Thoracic aorta (tissue), 2 donors: ENCODE measurements at regions not wholly inside any gene's neighbourhood (a gene's known extent, or its start where the extent isn't known, plus 50 kb on each side); places are given as distances from the start of the nearest gene placed in this dataset.

Experiments used
- ATAC-seq: fragments of 150-250 bp; one replicate; pipeline ENCODE4 v1.8.0; 2017; ENCODE audit warnings: low read depth; ENCODE audit not compliant: insufficient number of reproducible peaks, low FRiP score
- DNase-seq: peaks from one replicate; pipeline ENCODE4 v3.0.0-alpha.2; 2020; ENCODE audit warnings: low spot score
- H3K27ac ChIP-seq, 2 donors: fragments of 200-600 bp; sonication (generic); 1 replicate in 1 of 2; 2 replicates in 1 of 2; pipeline ENCODE4 v1.5.1; 2016; ENCODE audit warnings: mild to moderate bottlenecking in 2 of 2, moderate library complexity in 2 of 2
- H3K27me3 ChIP-seq: fragments of 200-600 bp; sonication (generic); replicated peaks from 2 replicates; pipeline ENCODE4 v1.6.0; 2016; ENCODE audit warnings: mild to moderate bottlenecking; ENCODE audit not compliant: insufficient read depth
- H3K36me3 ChIP-seq: fragments of 200-600 bp; sonication (generic); one replicate; pipeline ENCODE4 v1.5.1; 2016
- H3K4me1 ChIP-seq, 2 donors: fragments of 200-600 bp; sonication (generic); 1 replicate in 1 of 2; 2 replicates in 1 of 2; pipeline versions ENCODE4 v1.5.1 to v1.6.0; 2016; ENCODE audit warnings: low read depth in 2 of 2, mild to moderate bottlenecking in 1 of 2; ENCODE audit not compliant: control insufficient read depth in 1 of 2
- H3K4me3 ChIP-seq: fragments of 200-600 bp; sonication (generic); 2 replicates; pipeline ENCODE4 v1.5.1; 2016; ENCODE audit warnings: mild to moderate bottlenecking
- H3K9me3 ChIP-seq: fragments of 200-600 bp; sonication (generic); 2 replicates; pipeline ENCODE4 v1.5.1; 2016
- CTCF ChIP-seq: fragments of 200-600 bp; sonication (generic); IDR thresholded peaks from one replicate; pipeline ENCODE4 v1.5.1; 2019; ENCODE audit warnings: antibody characterized with exemption

- Histone ChIP-seq H3K4me3 (no peak overlapping the region), H3K9me3 (no peaks in the 10 kb centered on the region), H3K4me1 (no peaks in the 10 kb centered on the region), H3K27ac (no peak overlapping the region), H3K36me3 (no peaks in the 10 kb centered on the region), H3K27me3 (no peaks in the 10 kb centered on the region)
- DNase-seq (no peak), ATAC-seq (no peak)
- TF ChIP-seq CTCF: no peak
These were observed 747.1 kb downstream of the CDH8 start for GRCh38 chr16:61289141-61289540.

- TF ChIP-seq CTCF: no peak
- ATAC-seq: no peak
- DNase-seq: no peak
- H3K9me3 ChIP-seq: no peaks in the 10 kb centered on the region
- H3K27ac ChIP-seq: no peak overlapping the region
- no peaks in the 10 kb centered on the region for H3K27me3 ChIP-seq
- H3K4me1 ChIP-seq: no peaks in the 10 kb centered on the region
- no peaks in the 10 kb centered on the region for H3K36me3 ChIP-seq
- no peak overlapping the region for H3K4me3 ChIP-seq
These were observed 758.4 kb downstream of the CDH8 start for GRCh38 chr16:61277849-61278248.

GRCh38 chr16:61274211-61274610 is 762.0 kb downstream of the CDH8 start:
- Histone ChIP-seq H3K4me3 (no peak overlapping the region), H3K27ac (no peak overlapping the region), H3K9me3 (no peaks in the 10 kb centered on the region), H3K36me3 (no peaks in the 10 kb centered on the region), H3K27me3 (no peaks in the 10 kb centered on the region), H3K4me1 (no peaks in the 10 kb centered on the region)
- TF ChIP-seq CTCF: no peak
- DNase-seq (no peak), ATAC-seq (no peak)

- Histone ChIP-seq H3K4me3 (no peak overlapping the region), H3K4me1 (no peaks in the 10 kb centered on the region), H3K27ac (no peak overlapping the region), H3K27me3 (no peaks in the 10 kb centered on the region), H3K9me3 (no peaks in the 10 kb centered on the region), H3K36me3 (no peaks in the 10 kb centered on the region)
- no peak for TF ChIP-seq CTCF
- ATAC-seq: no peak
- DNase-seq: no peak
These were observed 765.5 kb downstream of the CDH8 start for GRCh38 chr16:61270726-61271125.

GRCh38 chr16:61263400-61263799 is 772.8 kb downstream of the CDH8 start:
- Histone ChIP-seq H3K9me3 (no peaks in the 10 kb centered on the region), H3K36me3 (no peaks in the 10 kb centered on the region), H3K27me3 (no peaks in the 10 kb centered on the region), H3K4me3 (no peak overlapping the region), H3K4me1 (no peaks in the 10 kb centered on the region), H3K27ac (no peak overlapping the region)
- TF ChIP-seq CTCF: no peak
- DNase-seq (no peak), ATAC-seq (no peak)
